GM23248 (cell line): ENCODE measurements at regions not wholly inside any gene's neighbourhood (a gene's known extent, or its start where the extent isn't known, plus 50 kb on each side); places are given as distances from the start of the nearest gene placed in this dataset.

ENCODE experiments used
- EZH2 ChIP-seq: fragments of 200-600 bp; sonication (generic); IDR thresholded peaks from 2 replicates; pipeline ENCODE4 v1.6.1; 2018; ENCODE audit warnings: antibody characterized with exemption, mild to moderate bottlenecking; ENCODE audit not compliant: insufficient read depth, poor library complexity, severe bottlenecking
- EZH2phosphoT487 ChIP-seq: fragments of 200-600 bp; sonication (generic); IDR thresholded peaks from 2 replicates; pipeline ENCODE4 v1.6.1; 2018; ENCODE audit warnings: antibody characterized with exemption, moderate library complexity, mild to moderate bottlenecking, low read depth; ENCODE audit not compliant: insufficient read depth

DNA sequence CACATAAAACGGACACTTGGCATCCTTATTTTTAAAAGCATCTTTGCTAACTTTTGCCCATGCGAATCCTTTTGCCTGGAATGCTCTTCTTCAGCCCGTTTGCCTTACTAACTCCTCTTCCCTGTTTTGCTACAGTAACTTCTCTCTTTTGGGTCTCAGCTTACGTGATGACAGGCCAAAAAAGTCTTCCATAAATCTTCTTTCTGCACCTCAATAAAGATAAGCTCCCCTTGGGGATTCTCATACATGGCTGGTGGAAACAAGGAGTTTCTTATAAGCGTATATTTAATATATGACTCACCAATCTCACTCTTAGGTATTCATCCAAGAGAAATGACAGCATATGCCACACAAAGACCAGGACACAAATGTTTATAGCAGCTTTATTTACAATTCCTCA is 192.7 kb downstream of the RCHY1 start:
- no peak for TF ChIP-seq EZH2
- no peak for TF ChIP-seq EZH2phosphoT487
